GM12874 (cell line): ENCODE measurements at regions not wholly inside any gene's neighbourhood (a gene's known extent, or its start where the extent isn't known, plus 50 kb on each side); places are given as distances from the start of the nearest gene placed in this dataset.

ENCODE experiments used
- TF ChIP-seq, protein P1 (sequence below): IDR thresholded peaks from 2 replicates; pipeline ENCODE4 v1.5.1; 2011; ENCODE audit warnings: low read depth, mild to moderate bottlenecking, control low read depth, low read length, moderate library complexity; ENCODE audit not compliant: insufficient read depth

DNA sequence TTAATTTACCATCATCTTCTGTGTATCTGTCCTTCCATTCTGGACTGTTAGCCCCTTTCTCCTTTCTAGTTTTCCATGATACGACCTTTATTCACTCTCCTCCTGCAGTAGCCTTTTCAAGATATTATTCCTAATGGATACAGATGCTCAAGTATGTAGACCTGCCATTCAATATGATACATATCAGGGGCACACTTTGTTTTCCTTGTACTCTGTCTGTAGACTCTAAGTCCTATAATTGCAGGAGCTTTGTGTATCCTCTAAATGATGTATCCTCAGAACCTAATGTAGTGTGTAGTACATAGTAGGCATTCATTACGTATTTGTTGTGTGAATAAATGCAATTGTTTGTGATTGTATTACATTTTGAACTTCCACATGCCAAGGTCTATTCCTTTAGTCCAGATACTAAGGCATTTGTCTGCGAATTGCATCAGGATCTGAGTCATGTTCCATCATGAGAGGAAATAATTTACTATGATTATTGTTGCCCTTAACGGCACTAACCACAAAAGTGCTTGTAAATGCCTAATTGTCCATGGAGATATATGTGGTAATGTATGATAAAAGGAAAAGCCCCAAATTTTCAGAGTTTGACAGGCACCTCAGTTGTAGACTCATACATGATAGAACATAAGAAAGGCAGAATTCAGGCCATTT is 57.1 kb upstream of the IZUMO3 start:
- TF ChIP-seq, protein P1, sequence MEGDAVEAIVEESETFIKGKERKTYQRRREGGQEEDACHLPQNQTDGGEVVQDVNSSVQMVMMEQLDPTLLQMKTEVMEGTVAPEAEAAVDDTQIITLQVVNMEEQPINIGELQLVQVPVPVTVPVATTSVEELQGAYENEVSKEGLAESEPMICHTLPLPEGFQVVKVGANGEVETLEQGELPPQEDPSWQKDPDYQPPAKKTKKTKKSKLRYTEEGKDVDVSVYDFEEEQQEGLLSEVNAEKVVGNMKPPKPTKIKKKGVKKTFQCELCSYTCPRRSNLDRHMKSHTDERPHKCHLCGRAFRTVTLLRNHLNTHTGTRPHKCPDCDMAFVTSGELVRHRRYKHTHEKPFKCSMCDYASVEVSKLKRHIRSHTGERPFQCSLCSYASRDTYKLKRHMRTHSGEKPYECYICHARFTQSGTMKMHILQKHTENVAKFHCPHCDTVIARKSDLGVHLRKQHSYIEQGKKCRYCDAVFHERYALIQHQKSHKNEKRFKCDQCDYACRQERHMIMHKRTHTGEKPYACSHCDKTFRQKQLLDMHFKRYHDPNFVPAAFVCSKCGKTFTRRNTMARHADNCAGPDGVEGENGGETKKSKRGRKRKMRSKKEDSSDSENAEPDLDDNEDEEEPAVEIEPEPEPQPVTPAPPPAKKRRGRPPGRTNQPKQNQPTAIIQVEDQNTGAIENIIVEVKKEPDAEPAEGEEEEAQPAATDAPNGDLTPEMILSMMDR = no peak
